GM18909 (cell line): ENCODE measurements at regions not wholly inside any gene's neighbourhood (a gene's known extent, or its start where the extent isn't known, plus 50 kb on each side); places are given as distances from the start of the nearest gene placed in this dataset.

Experiments
- ATAC-seq: cut with Tn5 transposase; IDR thresholded peaks from one replicate; pipeline ENCODE4 v1.9.1; 2021; ENCODE audit warnings: mild to moderate bottlenecking; ENCODE audit not compliant: unreplicated experiment, poor library complexity

DNA sequence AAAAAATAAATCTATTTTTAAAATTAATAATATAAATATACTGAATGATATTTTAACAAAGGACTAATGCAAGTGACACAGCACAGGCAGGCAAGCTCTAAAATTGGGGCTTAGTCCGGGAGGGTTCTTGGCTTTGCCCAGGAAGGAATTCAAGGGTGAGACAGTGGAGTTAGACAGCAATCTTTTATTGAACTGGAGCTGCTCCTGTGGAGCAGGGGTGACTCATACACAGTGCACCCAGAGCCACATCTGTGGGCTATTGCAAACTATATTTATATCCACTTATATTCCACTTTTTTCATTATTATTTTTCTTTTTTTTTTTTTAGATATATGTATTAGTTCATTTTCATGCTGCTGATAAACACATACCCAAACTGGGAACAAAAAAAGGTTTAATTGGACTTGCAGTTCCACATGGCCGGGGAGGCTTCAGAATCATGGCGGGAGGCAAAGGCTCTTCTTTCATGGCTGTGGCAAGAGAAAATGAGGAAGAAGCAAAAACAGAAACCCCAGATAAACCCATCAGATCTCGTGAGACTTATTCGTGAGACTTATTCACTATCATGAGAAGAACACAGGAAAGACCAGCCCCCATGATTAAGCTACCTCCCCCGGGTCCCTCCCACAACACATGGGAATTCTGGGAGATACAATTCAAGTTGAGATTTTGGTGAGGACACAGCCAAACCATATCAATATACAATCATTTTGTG, 437.1 kb downstream of the BCL11A start:
- no peak for ATAC-seq

DNA sequence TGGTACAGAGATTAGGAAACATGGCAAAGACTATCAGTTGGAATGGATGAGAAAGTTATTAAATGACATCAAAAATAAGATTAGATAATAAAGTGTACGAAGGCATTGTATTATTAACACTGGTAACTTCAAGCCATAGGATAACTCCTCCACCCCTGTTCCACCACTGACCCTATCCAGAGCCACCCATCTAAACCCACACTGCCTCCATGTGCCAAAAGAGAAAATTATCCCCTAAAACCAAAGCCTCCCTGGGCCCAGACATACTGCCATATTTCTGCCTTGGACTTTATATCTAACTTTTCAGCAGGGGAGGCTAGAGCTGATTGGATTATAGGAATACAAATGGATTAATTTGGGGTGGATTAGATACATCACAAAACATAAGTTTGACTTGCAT, 443.7 kb downstream of the BCL11A start:
- no peak for ATAC-seq

DNA sequence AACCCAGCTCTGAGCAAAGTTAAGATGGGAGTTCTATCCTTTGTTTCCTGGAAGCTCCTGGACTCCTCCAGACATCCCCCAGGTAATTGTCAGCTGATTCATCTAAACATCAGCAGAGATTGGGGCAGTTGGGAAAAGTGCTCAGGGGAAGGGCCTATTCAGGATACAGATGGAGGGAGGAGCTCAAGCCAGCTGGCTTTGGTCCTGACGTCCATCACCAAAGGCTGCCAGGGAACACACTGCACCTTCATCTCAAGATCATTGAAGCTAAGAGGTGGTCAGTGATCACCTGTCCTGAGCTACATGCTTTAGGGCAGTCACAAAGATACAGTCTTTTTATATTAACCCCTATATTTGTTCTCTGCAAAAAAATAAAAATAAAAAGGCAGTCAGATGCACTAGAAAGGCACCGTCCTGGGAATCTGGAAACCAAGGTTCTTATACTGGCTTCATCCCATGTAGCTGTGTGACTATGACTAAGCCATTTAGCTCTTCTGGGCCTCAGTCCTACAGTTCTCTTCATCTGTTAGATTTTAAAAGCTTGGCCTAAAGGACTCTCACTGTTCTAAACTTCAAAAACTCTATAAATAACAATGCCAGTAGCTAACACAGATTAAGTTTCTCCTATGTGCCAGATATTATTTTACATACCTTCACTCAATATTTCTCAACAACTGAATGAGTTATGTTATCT, 446.5 kb downstream of the BCL11A start:
- ATAC-seq = no peak

DNA sequence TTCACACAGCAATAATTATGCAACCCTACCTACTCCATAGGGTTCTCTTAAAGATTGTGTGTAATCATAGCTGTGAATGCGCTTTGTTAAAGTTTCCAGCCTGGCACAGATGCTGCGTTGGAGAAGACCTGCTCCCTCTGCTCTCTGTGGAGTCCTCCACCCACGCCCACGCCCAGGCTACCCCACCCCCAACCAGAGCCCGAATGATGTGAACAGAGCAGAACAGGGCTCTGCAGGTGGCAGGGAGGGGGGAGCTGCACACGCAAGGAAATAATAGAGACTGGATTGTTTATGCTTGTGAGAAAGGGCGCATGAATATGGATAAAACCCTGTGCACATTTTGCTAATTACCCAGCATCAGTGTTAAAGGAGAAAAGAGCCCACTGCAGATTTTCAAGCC, 447.5 kb downstream of the BCL11A start:
- ATAC-seq = no peak

DNA sequence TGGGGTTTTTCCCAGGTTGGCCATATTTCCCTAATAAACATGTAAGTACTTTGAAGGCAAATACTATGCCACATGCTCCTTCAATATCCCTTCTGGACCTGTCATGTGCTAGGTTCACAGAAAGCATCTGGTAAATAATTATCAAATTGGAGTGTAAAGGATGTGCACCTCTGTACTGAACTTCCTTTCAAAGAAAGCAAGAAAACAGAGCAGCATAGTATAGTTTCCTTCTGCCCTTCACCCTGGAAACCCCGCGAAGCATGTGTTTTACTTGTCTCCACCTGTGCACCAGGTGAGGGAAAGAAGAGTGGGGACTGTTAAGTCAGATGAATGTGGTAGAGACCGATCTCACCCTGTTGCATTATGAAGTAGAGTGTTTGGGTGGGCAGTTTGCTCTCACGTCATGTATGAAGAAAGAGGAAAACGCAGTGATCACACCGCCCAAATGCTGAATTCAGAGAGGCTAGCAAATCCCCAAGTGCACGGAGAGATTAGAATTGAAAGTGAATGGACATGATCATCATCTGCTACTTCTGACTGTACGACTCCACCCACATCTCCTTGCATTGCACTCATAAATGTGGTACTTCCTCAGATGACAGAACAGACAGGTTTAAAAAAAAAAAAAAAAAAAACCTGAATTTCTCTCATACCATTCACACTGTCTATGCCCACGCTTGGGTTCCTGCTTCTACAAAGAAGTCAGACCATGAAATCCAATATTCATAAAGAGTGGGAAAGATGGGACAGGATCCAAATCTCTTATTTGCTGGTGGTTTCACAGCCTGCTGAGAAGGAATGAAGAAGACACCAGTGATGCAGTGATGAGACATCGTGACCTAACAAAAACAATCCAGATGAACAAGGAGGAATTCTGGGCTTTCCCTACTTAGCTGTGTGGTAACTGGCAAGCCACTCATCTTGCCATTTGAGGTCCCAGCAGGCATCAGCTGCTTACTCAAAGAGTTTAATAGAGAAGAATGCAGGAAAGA, 448.6 kb downstream of the BCL11A start:
- peak; percentile 61 for ATAC-seq

DNA sequence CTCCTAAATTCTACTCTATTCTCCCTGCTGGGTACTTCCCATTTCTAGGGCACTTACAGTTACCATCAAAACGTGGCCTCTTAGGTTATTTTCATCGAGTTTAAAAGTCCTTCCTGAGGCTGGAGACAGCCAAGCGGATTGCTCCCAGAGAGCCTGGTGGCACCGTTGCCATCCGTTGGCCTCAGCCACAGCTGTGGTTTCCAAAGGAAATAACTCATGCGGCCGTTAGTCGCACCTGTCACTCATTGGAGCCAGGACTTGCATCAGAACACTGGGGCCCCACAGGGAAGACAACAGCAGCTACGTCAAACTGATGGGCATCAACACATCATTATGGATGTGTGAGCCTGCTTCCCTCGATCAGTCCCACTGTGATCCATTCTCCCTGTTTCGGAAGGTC, 453.4 kb downstream of the BCL11A start:
- ATAC-seq = no peak

DNA sequence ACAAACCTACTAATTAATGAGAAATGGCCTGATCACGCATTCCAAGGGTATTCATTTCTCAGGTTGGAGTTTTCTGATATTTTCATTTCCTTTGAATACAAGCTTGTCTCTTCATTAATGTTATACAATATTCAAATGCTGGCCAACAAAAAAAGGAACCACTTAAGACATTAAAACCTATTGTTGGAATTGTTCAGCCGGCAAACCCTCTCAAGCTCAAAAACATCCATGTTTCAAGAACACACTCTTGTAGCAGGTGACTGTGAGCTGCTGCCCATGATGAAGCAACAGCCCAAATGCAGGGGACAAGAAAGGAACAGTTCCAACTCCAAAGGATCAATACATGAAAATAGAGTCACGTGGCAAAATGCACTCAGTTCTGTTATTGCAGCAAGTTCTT, 454.5 kb downstream of the BCL11A start:
- ATAC-seq = no peak

DNA sequence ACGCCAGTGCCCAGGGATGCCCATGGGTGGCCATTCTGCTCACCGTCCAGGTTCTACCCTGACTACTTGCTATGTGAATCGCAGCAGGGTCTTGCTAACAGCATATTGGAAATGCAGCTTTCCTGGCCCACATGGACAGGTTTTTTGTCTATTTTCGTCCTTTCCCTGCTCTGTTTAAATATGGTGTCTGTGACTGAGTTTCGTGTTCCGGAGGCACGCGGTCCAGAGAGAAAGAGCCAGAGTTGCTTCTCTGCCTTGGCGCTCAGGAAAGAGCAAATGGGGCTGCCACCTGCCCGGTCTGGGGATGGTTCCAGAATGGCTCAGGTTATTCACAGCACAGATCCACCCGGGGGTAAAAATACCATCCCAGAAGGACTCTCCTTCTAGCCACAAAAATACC, 456.2 kb downstream of the BCL11A start:
- no peak for ATAC-seq

DNA sequence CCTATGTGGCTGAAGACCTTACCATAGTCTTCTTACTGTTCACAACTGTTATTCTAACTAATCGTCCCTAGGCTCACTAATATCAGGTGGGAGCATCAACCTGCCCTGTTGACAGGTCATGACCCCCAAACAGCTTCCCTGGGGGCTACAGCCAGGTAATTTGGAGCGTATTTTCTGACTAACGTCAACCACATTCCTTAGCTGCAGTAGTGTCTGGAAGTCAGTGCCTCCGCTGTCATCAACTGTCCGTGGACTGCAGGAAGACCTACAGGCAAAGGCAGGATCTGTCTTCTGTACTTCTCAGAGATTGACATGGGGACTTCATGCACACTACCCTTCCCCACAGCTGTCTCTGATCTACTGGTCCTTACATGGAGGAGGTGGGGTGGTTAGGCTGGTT, 456.9 kb downstream of the BCL11A start:
- ATAC-seq = no peak

DNA sequence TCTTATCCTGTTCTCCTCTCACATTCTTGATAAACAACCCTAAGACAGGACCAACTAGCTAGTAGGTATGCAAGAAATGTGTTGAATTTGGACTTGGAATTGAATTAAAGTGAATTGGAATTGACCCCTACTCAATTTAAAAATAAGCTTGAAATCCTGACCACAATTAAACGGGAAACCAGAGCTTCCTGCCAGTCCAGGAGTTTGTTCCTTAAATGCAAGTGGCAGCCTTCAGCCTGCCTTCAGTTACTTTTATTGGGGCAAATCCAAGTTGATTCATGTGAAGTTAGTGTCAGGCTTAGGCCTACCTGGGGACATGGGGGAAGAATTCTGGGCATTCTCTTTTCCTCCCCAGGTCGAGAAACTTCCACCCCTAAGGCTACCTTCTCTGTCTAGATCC, 457.6 kb downstream of the BCL11A start:
- no peak for ATAC-seq

DNA sequence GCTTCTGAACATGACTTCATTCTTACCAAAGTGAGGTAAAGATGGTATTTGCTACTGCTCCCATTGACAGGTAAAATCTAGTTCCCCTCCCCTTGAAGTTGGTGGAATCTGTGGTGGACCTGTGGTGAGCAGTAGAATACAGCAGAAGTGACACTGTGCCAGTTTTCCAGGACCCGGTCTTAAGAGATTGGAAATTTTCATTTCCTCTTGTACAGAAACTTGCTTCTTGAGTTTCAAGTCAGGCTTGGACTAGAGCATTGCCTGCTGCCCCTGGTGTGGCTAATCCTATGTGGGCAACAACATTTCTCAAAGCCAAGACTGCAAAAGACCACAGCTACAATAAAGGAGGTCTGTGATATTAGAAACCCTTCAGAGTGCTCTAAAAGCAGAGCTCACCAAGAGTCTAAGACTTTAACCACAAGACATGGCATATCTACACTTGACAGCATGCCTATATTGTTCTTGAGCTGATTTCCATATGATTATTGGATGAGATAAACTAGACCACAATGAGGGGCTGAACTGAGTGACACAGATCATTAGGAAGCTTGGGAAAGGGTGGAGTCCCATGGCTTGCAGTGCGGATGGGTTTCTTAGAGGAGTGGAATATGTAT, 458.1 kb downstream of the BCL11A start:
- ATAC-seq = no peak

DNA sequence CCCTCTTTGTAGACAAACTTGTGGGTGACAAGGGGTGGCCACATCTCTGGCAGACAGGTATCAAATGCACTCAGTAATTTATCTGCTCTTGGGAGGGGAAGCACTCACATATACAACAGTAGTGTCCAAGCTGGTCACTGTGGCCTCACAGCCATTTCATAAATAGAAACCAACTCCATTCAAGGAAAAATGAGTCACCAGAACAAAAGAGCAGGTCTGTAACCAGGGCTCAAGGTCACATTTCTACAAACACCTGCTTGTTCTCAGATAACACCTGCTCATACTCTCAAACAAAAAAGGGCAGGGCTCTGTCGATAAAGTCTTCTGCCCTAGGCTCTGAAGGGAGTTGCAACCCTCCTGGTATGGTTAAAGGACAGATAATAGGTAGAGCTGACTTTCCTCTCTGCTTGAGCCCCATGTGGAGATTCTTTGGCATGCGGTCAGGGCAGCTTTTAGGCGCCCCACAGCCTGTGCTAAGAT, 459.0 kb downstream of the BCL11A start:
- no peak for ATAC-seq

DNA sequence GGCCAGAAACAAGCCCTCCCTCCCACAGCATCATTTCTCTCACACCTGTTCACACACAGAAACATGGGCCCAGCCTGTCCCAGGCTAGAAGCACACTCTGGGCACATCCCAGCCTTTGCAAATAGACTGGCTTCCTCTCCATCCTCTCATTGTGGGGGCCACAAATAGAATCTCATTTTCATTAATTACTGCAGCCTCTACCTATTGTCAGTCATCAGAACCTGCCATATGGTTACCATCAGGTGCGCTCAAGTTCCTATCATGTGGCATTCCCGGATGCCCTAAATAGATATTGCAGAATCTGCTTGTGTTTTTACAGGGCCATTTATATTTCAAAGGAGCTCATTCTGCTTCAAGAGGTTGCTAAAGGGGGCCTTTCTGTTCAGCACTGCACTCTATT, 460.7 kb downstream of the BCL11A start:
- no peak for ATAC-seq

DNA sequence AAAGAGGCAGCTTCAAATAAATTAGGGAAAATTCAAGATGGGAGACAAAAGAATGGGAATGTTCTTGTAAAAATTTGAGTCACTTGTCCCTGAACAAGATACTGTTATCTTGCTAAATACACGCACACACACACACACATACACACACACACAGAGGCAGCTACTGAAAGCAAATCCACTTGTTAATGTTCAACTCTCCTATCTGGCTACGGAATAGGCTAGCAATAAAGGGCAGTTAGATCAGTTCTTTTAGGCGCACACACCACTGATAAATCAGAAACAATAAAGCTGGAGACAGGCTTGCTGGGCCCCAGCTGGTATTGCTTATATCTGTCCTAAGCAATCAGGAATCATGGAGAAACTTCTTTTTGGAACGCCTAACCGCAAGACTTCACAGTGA, 461.6 kb downstream of the BCL11A start:
- no peak for ATAC-seq

DNA sequence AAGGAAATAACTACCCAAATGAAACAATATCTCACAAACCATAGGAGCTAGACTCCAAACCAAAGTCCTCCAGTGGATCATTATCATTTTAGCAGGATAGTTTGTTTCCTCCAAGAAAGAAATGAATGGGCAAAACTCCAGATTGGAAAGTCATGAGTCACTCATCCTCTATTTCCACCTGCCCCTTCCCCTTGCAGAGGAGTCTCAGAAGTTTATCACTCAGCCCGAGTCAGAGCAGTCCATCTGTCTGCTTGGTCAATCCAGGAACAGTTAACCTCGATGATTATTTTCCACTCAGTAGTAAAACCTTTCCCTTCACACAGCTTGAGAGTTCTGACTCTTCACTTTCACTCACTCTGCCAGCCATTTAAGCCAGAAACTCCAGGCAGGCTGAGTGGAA, 462.2 kb downstream of the BCL11A start:
- ATAC-seq = no peak

DNA sequence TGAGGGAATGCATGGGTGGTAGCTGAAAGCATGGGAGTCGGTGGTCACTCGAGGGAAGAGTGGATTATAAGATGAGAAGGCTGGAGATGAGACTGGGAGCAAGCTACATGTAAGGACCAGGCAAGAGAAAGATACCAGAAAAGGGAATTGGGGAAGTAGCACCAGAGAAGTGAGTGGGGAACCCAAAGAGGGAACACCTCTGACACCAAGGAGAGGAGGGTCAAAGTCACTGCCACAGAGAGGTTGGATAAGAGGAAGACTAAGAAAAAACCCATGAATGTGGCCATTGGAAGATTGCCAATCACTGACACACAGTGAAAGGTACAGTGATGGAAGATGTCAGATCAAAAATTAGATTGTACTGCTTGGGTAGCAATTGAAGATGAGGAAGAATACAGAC, 473.9 kb downstream of the BCL11A start:
- no peak for ATAC-seq

DNA sequence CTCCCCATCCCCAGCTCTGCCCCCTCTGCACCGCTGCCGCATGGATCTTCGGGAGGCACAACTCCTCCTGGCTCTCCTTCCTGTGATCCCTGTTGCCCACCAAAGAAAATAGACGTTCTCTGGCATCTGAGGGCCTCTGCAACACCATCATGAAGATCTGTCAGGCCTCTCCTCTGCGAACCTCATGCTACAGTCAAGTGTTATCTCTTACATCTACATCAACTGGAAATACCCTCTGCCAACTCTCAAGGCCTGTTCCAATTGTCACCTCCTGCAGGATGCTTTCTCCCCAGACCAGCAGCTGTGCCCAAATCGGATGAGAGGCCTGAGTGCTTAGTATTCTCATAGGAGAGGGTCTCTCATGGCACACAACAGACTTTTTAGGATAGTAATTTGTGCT, 478.4 kb downstream of the BCL11A start:
- no peak for ATAC-seq

DNA sequence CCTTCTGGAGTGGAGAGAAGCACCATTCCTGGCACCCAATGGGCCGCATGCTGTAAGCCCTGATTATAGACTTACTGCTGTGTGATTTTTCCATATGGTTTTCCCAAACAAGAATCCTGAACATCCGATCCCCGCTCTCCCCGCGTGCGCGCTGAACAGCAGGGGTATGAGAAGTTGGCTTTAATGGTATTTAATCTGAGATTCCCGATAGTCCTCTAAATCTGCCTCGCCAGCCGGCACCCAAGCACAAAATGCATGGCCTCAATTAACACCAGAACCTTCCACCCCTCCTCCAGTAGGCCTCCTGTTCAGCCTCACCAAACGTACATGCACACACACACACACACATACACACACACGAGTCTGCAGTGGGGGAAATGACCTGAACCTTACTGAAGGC, 480.3 kb downstream of the BCL11A start:
- ATAC-seq = no peak

DNA sequence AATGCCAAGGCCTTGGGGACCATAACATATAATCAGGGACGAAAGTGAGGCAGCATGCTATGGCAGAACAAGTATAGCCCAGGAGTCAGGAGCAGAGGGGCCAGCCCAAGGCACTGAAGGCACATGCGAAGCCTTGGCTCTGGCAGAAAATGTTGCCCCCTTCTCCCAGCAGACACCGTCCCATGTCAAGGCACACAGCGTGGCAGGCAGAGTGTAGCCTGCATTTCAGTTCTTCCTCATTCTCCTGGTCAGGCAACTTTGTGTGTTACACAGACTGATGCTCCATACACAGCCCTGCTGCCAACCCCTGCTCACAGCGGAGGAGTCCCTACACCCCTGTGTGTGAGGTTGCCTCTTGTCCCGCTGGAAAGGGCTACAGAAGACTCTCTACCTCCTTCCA, 480.8 kb downstream of the BCL11A start:
- ATAC-seq = no peak

DNA sequence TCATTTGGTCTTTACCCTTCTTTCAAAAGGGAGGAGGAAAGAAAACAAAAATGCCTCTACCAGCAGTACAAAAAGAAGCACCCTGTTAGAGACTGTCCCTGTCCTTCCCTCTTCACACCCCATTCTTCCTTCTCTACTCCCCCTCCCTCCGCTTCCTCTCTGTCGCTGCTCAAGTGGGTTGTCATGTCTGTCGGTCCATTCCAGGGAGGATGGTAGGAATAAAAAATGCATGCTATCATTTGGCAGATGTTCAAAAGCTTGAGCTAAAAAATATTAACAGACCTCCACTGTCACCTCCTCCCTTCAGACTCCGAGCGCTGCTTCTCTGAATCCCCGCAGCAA, 482.0 kb downstream of the BCL11A start:
- ATAC-seq = no peak
